Aorta (tissue), 5 donors: ENCODE measurements at regions not wholly inside any gene's neighbourhood (a gene's known extent, or its start where the extent isn't known, plus 50 kb on each side); places are given as distances from the start of the nearest gene placed in this dataset.

ENCODE experiments used
- ATAC-seq: fragments of 200-7000 bp; cut with Tn5 transposase; one replicate; pipeline ENCODE4 v1.9.1; 2022; ENCODE audit warnings: moderate library complexity; ENCODE audit not compliant: low FRiP score
- DNase-seq, 2 donors: peaks; one replicate each; pipeline ENCODE4 v3.0.0-alpha.2; 2020
- H3K27ac ChIP-seq, 2 donors: one replicate each; pipeline ENCODE4 v1.5.1; 2013; ENCODE audit warnings: low read length in 2 of 2, mild to moderate bottlenecking in 2 of 2, moderate library complexity in 2 of 2, control low read depth in 1 of 2, inconsistent platforms in 1 of 2, low read depth in 1 of 2
- H3K27me3 ChIP-seq, 2 donors: one replicate each; pipeline ENCODE4 v1.6.1; 2013; ENCODE audit warnings: control low read depth in 1 of 2, low read length in 1 of 2, mild to moderate bottlenecking in 1 of 2, moderate library complexity in 1 of 2; ENCODE audit not compliant: insufficient read depth in 2 of 2, control insufficient read depth in 1 of 2
- H3K36me3 ChIP-seq, 2 donors: one replicate each; pipeline ENCODE4 v1.6.1; 2013; ENCODE audit warnings: control low read depth in 1 of 2, low read length in 1 of 2, mild to moderate bottlenecking in 1 of 2; ENCODE audit not compliant: insufficient read depth in 2 of 2, control insufficient read depth in 1 of 2
- H3K4me1 ChIP-seq, 2 donors: one replicate each; pipeline ENCODE4 v1.6.1; 2013; ENCODE audit warnings: low read length in 2 of 2, control low read depth in 1 of 2, mild to moderate bottlenecking in 1 of 2, moderate library complexity in 1 of 2; ENCODE audit not compliant: insufficient read depth in 2 of 2, control insufficient read depth in 1 of 2
- H3K4me3 ChIP-seq, 2 donors: one replicate each; pipeline ENCODE4 v1.5.1; 2013; ENCODE audit warnings: low read length in 2 of 2, control low read depth in 1 of 2, mild to moderate bottlenecking in 1 of 2
- H3K9me3 ChIP-seq: one replicate; pipeline ENCODE4 v1.6.1; 2013; ENCODE audit warnings: mild to moderate bottlenecking, low read length; ENCODE audit not compliant: control insufficient read depth
- WGBS, 2 donors: extraction: QIAGEN DNeasy Blood & Tissue Kit; methylation state at CpG; one replicate each; pipeline ENCODE4 v1.1.7; 2013; 5-methylcytosine and 5-hydroxymethylcytosine counted together
- intact Hi-C, 2 donors: fragments of 100-400 bp; cut with DNase I; formaldehyde crosslinking; loops; one replicate each; pipeline versions ENCODE4 v1.14.2 to v1.15.0; 2022
- donor health status: healthy with polysubstance abuse.
- donor health status: Bipolar disorder and iron deficiency.
- donor health status: DM: no; HTN: no; CAD: no.
- donor health status: DM: no; HTN: no; CAD: no.
- donor health status: DM: yes; HTN: yes; CAD: no.

GRCh38 chr2:41741951-41742595 lies 305.7 kb upstream of the PKDCC start:
- intact Hi-C loops, result no loop called here
- Histone ChIP-seq H3K4me1 (peaks cover 0 to 1% of the 10 kb centered on the region in 2 donors), H3K4me3 (no peak overlapping the region), H3K36me3 (no peaks in the 10 kb centered on the region), H3K27me3 (no peaks in the 10 kb centered on the region), H3K9me3 (no peaks in the 10 kb centered on the region), H3K27ac (no peak overlapping the region)
- WGBS, 2 donors, result 77 to 79% methylated on average over 2 of the region's 2 CpGs
- DNase-seq (no peak), ATAC-seq (no peak)

GRCh38 chr2:41743324-41743723 lies 304.5 kb upstream of the PKDCC start:
- Histone ChIP-seq H3K4me3 (no peak overlapping the region), H3K27me3 (no peaks in the 10 kb centered on the region), H3K36me3 (no peaks in the 10 kb centered on the region), H3K9me3 (no peaks in the 10 kb centered on the region), H3K4me1 (no peaks in the 10 kb centered on the region), H3K27ac (no peak overlapping the region)
- ATAC-seq (no peak), DNase-seq (no peak)
- WGBS, 2 donors, result 83 to 85% methylated on average over 2 of the region's 2 CpGs
- intact Hi-C loops, result no loop called here

GRCh38 chr2:41750829-41751228 lies 297.0 kb upstream of the PKDCC start:
- 43 to 45% methylated on average over 3 of the region's 3 CpGs for WGBS, 2 donors
- no peaks in the 10 kb centered on the region for H3K36me3 ChIP-seq

GRCh38 chr2:41759880-41760279 lies 287.9 kb upstream of the PKDCC start:
- no peak for ATAC-seq
- no peaks in the 10 kb centered on the region for H3K9me3 ChIP-seq
- intact Hi-C loops, result no loop called here
- H3K27me3 ChIP-seq, result no peaks in the 10 kb centered on the region
- H3K27ac ChIP-seq, result no peak overlapping the region
- no peak for DNase-seq
- no peaks in the 10 kb centered on the region for H3K4me1 ChIP-seq
- H3K4me3 ChIP-seq, result no peak overlapping the region
- no peaks in the 10 kb centered on the region for H3K36me3 ChIP-seq
- 88 to 91% methylated on average over 3 of the region's 3 CpGs for WGBS, 2 donors

More at GRCh38 chr2:41750829-41751228, 297.0 kb upstream of the PKDCC start:
- H3K9me3 ChIP-seq, result no peaks in the 10 kb centered on the region
- DNase-seq, result no peak
- no peak overlapping the region for H3K27ac ChIP-seq
- intact Hi-C loops, result no loop called here
- no peaks in the 10 kb centered on the region for H3K27me3 ChIP-seq
- no peaks in the 10 kb centered on the region for H3K4me1 ChIP-seq
- H3K4me3 ChIP-seq, result no peak overlapping the region
- no peak for ATAC-seq

- Histone ChIP-seq H3K4me3 (no peak overlapping the region), H3K27ac (no peak overlapping the region), H3K9me3 (no peaks in the 10 kb centered on the region), H3K4me1 (no peaks in the 10 kb centered on the region), H3K27me3 (no peaks in the 10 kb centered on the region), H3K36me3 (no peaks in the 10 kb centered on the region)
- DNase-seq (no peak), ATAC-seq (no peak)
- intact Hi-C loops, result no loop called here
- WGBS, 2 donors, result 96 to 97% methylated on average over 4 of the region's 4 CpGs
Measured at GRCh38 chr2:41763141-41763540, 284.7 kb upstream of the PKDCC start.

- no peak for ATAC-seq
- no peak for DNase-seq
- Histone ChIP-seq H3K27me3 (no peaks in the 10 kb centered on the region), H3K36me3 (no peaks in the 10 kb centered on the region), H3K4me3 (no peak overlapping the region), H3K4me1 (no peaks in the 10 kb centered on the region), H3K9me3 (no peaks in the 10 kb centered on the region), H3K27ac (no peak overlapping the region)
- WGBS, 2 donors, result 86 to 93% methylated on average over 1 of the region's 1 CpG
- intact Hi-C loops, result no loop called here
Measured at GRCh38 chr2:41764131-41764530, 283.7 kb upstream of the PKDCC start.

- Histone ChIP-seq H3K36me3 (no peaks in the 10 kb centered on the region), H3K4me3 (no peak overlapping the region), H3K4me1 (no peaks in the 10 kb centered on the region), H3K27me3 (no peaks in the 10 kb centered on the region), H3K9me3 (no peaks in the 10 kb centered on the region), H3K27ac (no peak overlapping the region)
- no peak for DNase-seq
- ATAC-seq, result no peak
- intact Hi-C loops, result no loop called here
- 89 to 93% methylated on average over 2 of the region's 2 CpGs for WGBS, 2 donors
Measured at GRCh38 chr2:41764919-41765318, 282.9 kb upstream of the PKDCC start.

- H3K36me3 ChIP-seq, result no peaks in the 10 kb centered on the region
- H3K4me1 ChIP-seq, result no peaks in the 10 kb centered on the region
- DNase-seq (no peak), ATAC-seq (no peak)
- no peaks in the 10 kb centered on the region for H3K9me3 ChIP-seq
- intact Hi-C loops, result no loop called here
- H3K4me3 ChIP-seq, result no peak overlapping the region
- 49 to 55% methylated on average over 6 of the region's 6 CpGs for WGBS, 2 donors
- H3K27ac ChIP-seq, result no peak overlapping the region
- H3K27me3 ChIP-seq, result no peaks in the 10 kb centered on the region
Measured at GRCh38 chr2:41768310-41768709, 279.5 kb upstream of the PKDCC start.

GRCh38 chr2:41771710-41772109 lies 276.1 kb upstream of the PKDCC start:
- 99 to 100% methylated on average over 1 of the region's 1 CpG for WGBS, 2 donors
- Histone ChIP-seq H3K27ac (no peak overlapping the region), H3K36me3 (no peaks in the 10 kb centered on the region), H3K9me3 (peaks cover 2% of the 10 kb centered on the region), H3K4me3 (no peak overlapping the region), H3K27me3 (no peaks in the 10 kb centered on the region), H3K4me1 (no peaks in the 10 kb centered on the region)
- ATAC-seq (no peak), DNase-seq (no peak)
- intact Hi-C loops, result no loop called here
